Upper lobe of left lung (tissue), 4 donors: ENCODE measurements at regions not wholly inside any gene's neighbourhood (a gene's known extent, or its start where the extent isn't known, plus 50 kb on each side); places are given as distances from the start of the nearest gene placed in this dataset.

Source experiments
- EP300 ChIP-seq, 4 donors: sonication (generic); formaldehyde crosslinking; IDR thresholded peaks; one replicate each; pipeline ENCODE4 v1.5.1; 2017; ENCODE audit warnings: antibody characterized with exemption in 4 of 4, control low read depth in 2 of 4
- POLR2A ChIP-seq, 4 donors: fragments of 450-650 bp; IDR thresholded peaks; one replicate each; pipeline ENCODE4 v1.5.1; 2016 to 2017; ENCODE audit warnings: antibody characterized with exemption in 4 of 4, mild to moderate bottlenecking in 2 of 4
- POLR2AphosphoS5 ChIP-seq, 2 donors: sonication (generic); formaldehyde crosslinking; IDR thresholded peaks; one replicate each; pipeline ENCODE4 v1.5.1; 2017; ENCODE audit warnings: antibody characterized with exemption in 2 of 2
- TF ChIP-seq, protein P1 (sequence below), 6 experiments: fragments of 450-650 bp in 4 of 6; fragments of 200-600 bp in 2 of 6; sonication (generic) in 2 of 6; IDR thresholded peaks; one replicate each; pipeline ENCODE4 v1.5.1; 2016 to 2019; ENCODE audit warnings: antibody characterized with exemption in 6 of 6

DNA sequence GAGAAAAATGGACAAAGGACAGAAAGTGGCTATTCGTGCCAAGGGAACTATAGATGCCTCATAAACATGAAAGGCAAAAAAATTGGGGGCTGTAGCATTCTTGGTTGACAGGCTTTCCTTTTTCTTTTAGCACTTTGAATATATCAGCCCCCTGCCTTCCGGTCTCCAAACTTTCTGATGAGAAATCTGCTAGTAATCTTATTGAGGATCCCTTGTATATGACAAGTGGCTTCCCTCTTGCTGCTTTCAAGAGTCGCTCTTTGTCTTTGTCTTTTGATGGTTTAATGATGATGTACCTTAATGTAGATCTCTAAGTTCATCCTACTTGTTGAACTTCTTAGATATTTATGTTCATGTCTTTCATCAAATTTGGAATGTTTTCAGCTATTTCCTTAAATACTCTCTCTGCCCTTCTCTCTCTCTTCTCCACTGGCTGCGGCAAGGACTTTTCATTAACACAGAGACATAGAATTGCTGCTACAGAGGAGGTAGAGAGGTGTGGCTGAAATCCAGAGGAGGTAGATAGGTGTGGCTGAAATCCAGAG lies 59.4 kb upstream of the EPHB3 start:
- TF ChIP-seq, protein P1, sequence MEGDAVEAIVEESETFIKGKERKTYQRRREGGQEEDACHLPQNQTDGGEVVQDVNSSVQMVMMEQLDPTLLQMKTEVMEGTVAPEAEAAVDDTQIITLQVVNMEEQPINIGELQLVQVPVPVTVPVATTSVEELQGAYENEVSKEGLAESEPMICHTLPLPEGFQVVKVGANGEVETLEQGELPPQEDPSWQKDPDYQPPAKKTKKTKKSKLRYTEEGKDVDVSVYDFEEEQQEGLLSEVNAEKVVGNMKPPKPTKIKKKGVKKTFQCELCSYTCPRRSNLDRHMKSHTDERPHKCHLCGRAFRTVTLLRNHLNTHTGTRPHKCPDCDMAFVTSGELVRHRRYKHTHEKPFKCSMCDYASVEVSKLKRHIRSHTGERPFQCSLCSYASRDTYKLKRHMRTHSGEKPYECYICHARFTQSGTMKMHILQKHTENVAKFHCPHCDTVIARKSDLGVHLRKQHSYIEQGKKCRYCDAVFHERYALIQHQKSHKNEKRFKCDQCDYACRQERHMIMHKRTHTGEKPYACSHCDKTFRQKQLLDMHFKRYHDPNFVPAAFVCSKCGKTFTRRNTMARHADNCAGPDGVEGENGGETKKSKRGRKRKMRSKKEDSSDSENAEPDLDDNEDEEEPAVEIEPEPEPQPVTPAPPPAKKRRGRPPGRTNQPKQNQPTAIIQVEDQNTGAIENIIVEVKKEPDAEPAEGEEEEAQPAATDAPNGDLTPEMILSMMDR (IDR thresholded peaks at IDR 0.05) = no peak
- TF ChIP-seq POLR2AphosphoS5 (IDR thresholded peaks at IDR 0.05) = no peak
- TF ChIP-seq POLR2A (IDR thresholded peaks at IDR 0.05) = no peak
- no peak for TF ChIP-seq EP300 (IDR thresholded peaks at IDR 0.05)
